ENCODE measurements at regions not wholly inside any gene's neighbourhood (a gene's known extent, or its start where the extent isn't known, plus 50 kb on each side); places are given as distances from the start of the nearest gene placed in this dataset.

DNA sequence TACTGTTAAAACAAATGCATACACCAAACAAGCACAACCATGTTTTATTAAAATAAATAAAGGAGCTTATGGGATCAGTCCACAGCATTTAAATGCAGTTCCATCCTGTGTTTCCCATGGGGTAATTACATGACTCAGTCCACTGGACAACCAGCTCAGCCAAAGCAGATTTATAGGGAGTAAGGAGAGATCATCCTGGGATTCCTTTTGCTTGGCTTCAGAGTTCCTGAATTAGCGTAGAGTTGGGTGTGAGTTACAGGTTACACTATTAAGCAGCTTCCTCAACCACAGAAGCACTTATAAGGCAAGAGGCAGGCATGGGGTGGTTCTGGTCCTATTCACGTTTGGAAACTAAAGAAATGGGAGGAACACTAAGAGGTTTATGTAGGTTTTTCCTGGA lies 381.1 kb upstream of the ACTBL2 start:
- FAIRE-seq = no peak
- TF ChIP-seq PAX5 (IDR thresholded peaks at IDR 0.05; ENCODE audit: insufficient read depth, low read length, severe bottlenecking) (no peak), POU2F2 (IDR thresholded peaks at IDR 0.05; ENCODE audit: low read depth, low read length) (no peak), POLR2A (IDR thresholded peaks at IDR 0.05; ENCODE audit: low read depth, low read length) (no peak), SPI1 (IDR thresholded peaks at IDR 0.05; ENCODE audit: low read depth, low read length) (no peak), TAF1 (IDR thresholded peaks at IDR 0.05; ENCODE audit: low read depth, low read length) (no peak), POLR2AphosphoS5 (IDR thresholded peaks at IDR 0.05; ENCODE audit: low read depth, low read length) (no peak)
- no peak for DNase-seq (ENCODE audit: insufficient read length, low spot score)

DNA sequence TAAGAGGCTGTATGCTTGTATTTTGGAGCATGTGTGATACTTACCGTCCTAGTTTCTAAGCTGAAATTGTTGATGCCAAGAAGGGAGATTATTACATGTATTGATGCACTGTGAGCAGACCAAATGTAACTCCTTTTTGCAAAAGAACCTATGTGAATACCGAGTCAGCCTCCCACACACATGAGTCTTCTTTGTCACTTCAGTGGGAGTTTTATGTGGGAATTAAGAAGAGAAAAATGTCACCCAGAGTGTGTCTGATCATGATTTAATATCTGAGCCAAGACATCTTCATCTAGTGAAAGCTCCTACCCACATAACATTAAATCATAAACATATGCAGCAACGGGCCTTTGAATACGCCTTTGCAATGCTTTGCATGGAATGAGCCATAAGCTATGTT lies 380.3 kb upstream of the ACTBL2 start:
- FAIRE-seq = no peak
- no peak for DNase-seq (ENCODE audit: insufficient read length, low spot score)
- TF ChIP-seq POU2F2 (IDR thresholded peaks at IDR 0.05; ENCODE audit: low read depth, low read length) (no peak), POLR2A (IDR thresholded peaks at IDR 0.05; ENCODE audit: low read depth, low read length) (no peak), TAF1 (IDR thresholded peaks at IDR 0.05; ENCODE audit: low read depth, low read length) (no peak), POLR2AphosphoS5 (IDR thresholded peaks at IDR 0.05; ENCODE audit: low read depth, low read length) (no peak)

DNA sequence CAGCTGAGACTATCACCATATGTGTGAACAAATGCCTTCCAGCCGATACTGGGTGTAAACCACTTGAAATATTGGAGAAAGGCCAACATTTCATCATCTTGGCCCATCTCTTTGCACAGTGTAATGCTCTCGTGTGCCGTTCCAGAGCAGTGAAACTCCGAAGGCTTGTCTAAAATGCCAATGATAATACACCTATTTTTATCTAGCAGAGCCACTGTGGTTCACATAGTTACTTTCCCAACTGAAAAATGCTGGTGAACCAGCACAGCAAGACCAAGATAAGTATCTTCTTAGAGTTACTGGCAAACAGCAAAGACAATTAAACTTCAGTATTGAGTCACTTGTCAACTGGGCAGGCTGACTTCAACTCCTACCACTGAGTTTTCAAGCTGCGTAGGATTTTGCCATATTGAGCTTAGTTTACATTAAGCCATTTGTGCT lies 379.9 kb upstream of the ACTBL2 start:
- no peak for DNase-seq (ENCODE audit: insufficient read length, low spot score)
- FAIRE-seq = no peak
- TF ChIP-seq POU2F2 (IDR thresholded peaks at IDR 0.05; ENCODE audit: low read depth, low read length) (no peak), POLR2A (IDR thresholded peaks at IDR 0.05; ENCODE audit: low read depth, low read length) (no peak), PAX5 (IDR thresholded peaks at IDR 0.05; ENCODE audit: insufficient read depth, low read length, severe bottlenecking) (no peak), POLR2AphosphoS5 (IDR thresholded peaks at IDR 0.05; ENCODE audit: low read depth, low read length) (no peak), SPI1 (IDR thresholded peaks at IDR 0.05; ENCODE audit: low read depth, low read length) (no peak), TAF1 (IDR thresholded peaks at IDR 0.05; ENCODE audit: low read depth, low read length) (no peak)

DNA sequence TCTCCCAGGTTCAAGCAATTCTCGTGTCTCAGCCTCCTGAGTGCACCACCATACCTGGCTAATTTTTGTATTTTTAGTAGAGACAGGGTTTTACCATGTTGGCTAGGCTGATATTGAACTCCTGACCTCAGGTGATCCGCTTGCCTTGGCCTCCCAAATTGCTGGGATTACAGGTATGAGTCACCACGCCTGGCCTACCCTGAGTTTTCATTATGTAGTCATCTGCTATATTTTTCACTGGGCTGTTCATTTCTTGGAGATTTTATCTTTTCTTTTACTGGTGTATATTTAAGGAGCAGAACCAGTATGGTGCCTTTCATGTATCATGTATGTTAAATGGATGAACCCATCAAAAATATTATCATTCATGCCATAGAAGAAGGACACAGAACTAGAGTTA lies 377.0 kb upstream of the ACTBL2 start:
- TF ChIP-seq POLR2AphosphoS5 (IDR thresholded peaks at IDR 0.05; ENCODE audit: low read depth, low read length) = no peak
- TF ChIP-seq POLR2A (IDR thresholded peaks at IDR 0.05; ENCODE audit: low read depth, low read length) = no peak
- TF ChIP-seq POU2F2 (IDR thresholded peaks at IDR 0.05; ENCODE audit: low read depth, low read length) = no peak
- DNase-seq (ENCODE audit: insufficient read length, low spot score) = no peak
- no peak for FAIRE-seq

DNA sequence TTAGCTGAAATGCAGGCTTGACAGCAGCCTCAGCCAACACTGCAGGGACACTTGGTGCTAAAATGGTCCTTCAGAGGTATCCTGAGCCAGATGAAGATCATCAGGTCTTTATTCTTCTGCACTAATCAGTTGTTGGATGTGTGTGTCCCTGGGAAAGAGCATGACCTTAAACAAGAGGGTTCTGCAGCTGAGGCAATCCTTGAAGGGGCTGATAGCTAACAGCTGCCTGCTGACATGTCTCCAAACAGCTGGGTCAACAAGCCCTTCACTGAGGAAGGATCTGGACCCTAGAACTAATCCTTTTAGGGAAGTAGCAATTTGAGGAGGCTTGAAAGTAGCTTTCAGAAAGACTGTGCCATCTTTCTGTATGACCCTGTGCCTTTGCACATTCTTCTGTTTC lies 376.3 kb upstream of the ACTBL2 start:
- DNase-seq (ENCODE audit: insufficient read length, low spot score) (no peak), FAIRE-seq (no peak)
- TF ChIP-seq TAF1 (IDR thresholded peaks at IDR 0.05; ENCODE audit: low read depth, low read length) = no peak

DNA sequence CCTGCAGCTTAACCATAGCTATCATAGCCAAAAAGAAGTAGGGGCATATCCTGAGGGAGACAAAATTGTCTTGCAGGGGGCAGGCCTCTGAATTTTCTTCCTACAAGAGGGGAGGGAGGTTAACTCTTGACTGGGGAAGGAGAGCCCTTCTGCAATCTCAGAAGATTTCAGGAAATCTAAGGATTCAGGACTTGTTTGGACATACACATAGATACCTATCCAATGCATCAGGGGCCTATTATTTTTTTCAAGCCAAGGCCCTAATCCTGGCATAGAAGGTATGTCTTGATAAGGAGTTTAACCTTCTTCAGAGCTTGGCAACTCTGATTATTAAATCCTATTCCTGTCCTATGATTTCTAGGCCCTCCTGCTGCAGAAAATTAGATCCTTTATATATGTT lies 375.1 kb upstream of the ACTBL2 start:
- TF ChIP-seq POLR2A (IDR thresholded peaks at IDR 0.05; ENCODE audit: low read depth, low read length) = no peak
- TF ChIP-seq POU2F2 (IDR thresholded peaks at IDR 0.05; ENCODE audit: low read depth, low read length) = no peak
- no peak for TF ChIP-seq TAF1 (IDR thresholded peaks at IDR 0.05; ENCODE audit: low read depth, low read length)
- TF ChIP-seq POLR2AphosphoS5 (IDR thresholded peaks at IDR 0.05; ENCODE audit: low read depth, low read length) = no peak
- TF ChIP-seq PAX5 (IDR thresholded peaks at IDR 0.05; ENCODE audit: insufficient read depth, low read length, severe bottlenecking) = no peak
- TF ChIP-seq SPI1 (IDR thresholded peaks at IDR 0.05; ENCODE audit: low read depth, low read length) = no peak
- DNase-seq (ENCODE audit: insufficient read length, low spot score) (no peak), FAIRE-seq (no peak)

DNA sequence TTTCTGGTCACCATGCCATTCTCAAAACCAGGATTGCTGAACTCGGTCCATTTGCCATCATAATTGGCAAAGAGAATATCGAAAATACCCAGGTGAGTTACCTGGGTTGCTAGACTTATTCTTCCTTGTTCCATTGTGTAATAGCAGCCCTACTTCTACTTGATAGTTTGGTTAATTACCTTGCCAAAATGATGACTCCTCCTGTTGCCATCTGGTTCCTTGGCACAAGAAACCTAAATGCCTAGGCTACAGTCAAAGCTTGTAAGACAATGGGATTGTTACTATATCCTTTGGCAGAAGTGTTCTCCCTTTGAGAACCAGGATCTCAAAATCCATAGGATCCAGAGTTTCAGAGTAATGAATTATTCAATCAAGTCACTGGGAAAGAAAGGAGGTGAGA lies 373.2 kb upstream of the ACTBL2 start:
- TF ChIP-seq TAF1 (IDR thresholded peaks at IDR 0.05; ENCODE audit: low read depth, low read length) (no peak), POLR2AphosphoS5 (IDR thresholded peaks at IDR 0.05; ENCODE audit: low read depth, low read length) (no peak), POLR2A (IDR thresholded peaks at IDR 0.05; ENCODE audit: low read depth, low read length) (no peak), POU2F2 (IDR thresholded peaks at IDR 0.05; ENCODE audit: low read depth, low read length) (no peak), SPI1 (IDR thresholded peaks at IDR 0.05; ENCODE audit: low read depth, low read length) (no peak), PAX5 (IDR thresholded peaks at IDR 0.05; ENCODE audit: insufficient read depth, low read length, severe bottlenecking) (no peak)
- DNase-seq (ENCODE audit: insufficient read length, low spot score) = no peak
- FAIRE-seq = no peak

DNA sequence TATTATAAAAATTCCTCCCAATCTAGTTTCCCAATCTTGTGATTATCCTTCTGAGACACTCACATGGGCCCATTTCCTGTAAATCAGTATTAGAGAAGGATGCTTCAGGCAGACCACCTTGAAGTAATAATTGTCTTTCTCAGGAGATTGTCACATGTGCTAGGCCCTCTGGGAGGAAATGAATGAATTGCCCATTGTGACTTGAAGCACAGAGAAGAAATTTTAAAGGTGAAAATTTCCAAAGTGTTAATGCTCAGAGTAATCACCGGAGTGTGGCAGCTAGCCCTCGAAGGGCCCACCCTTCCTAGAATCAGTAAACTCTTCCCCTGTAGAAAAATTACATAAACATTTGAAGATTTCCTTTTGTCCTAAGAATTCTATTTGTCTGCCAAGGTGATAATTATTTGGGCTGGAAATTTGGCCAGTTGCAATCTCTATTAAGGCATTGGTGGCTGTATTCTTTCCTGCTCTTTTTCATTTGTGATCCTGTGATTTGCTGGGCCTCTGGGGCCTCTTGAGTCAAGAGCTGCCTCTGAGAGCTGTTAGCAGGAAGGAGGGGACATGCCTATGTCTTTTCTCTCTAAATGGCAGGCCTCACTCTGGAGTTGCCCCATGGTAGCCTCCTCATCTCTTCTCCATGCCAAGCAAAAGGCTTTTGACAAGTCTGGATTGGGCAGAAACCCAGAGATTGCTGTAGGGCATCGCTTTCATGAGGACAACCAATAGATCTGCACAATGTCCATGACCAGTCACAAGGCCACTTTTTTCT lies 371.5 kb upstream of the ACTBL2 start:
- DNase-seq (ENCODE audit: insufficient read length, low spot score) (no peak), FAIRE-seq (no peak)
- TF ChIP-seq PAX5 (IDR thresholded peaks at IDR 0.05; ENCODE audit: insufficient read depth, low read length, severe bottlenecking) = no peak
- TF ChIP-seq POLR2AphosphoS5 (IDR thresholded peaks at IDR 0.05; ENCODE audit: low read depth, low read length) = no peak
- no peak for TF ChIP-seq SPI1 (IDR thresholded peaks at IDR 0.05; ENCODE audit: low read depth, low read length)
- TF ChIP-seq POLR2A (IDR thresholded peaks at IDR 0.05; ENCODE audit: low read depth, low read length) = no peak
- TF ChIP-seq TAF1 (IDR thresholded peaks at IDR 0.05; ENCODE audit: low read depth, low read length) = no peak

DNA sequence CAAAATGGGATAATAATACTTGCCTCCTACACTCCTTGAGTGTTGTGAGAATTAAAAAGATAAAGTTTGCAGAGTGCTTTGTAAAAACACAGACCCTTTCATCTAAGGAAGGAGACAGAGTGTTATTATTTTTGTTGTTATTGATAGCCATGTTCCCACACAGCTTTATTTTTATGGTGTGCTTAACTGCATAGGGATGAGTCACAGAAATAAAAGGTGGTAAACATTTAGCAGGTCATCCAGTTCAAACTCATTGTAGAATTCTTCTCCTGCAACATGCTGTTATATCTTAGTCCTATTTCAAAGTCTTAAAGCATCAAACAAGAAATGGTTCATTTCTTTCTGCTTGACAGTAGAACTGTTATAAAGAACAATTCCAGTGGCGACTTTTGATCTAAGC lies 367.5 kb upstream of the ACTBL2 start:
- FAIRE-seq = no peak
- TF ChIP-seq POLR2AphosphoS5 (IDR thresholded peaks at IDR 0.05; ENCODE audit: low read depth, low read length) (no peak), POLR2A (IDR thresholded peaks at IDR 0.05; ENCODE audit: low read depth, low read length) (no peak), TAF1 (IDR thresholded peaks at IDR 0.05; ENCODE audit: low read depth, low read length) (no peak), POU2F2 (IDR thresholded peaks at IDR 0.05; ENCODE audit: low read depth, low read length) (no peak), PAX5 (IDR thresholded peaks at IDR 0.05; ENCODE audit: insufficient read depth, low read length, severe bottlenecking) (no peak), SPI1 (IDR thresholded peaks at IDR 0.05; ENCODE audit: low read depth, low read length) (no peak)
- no peak for DNase-seq (ENCODE audit: insufficient read length, low spot score)

DNA sequence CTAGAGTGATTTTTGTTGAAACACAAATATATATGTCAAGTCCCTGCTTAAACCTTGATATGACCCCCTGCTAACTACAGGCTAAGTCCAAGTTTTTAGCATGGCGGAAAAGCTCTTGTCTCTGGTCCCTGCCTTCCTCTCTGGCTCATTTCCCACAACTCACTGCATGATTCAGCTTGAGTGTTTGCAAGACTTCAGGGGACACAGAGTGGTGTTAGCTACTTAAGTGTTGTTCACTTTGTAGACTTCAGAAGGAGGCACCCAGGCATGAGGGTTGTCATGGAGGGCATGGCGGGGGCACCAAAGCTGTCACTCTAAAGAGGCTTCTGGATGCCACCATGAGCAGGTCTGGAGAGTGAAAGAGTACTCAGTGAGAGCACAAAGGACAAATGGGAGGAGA lies 362.4 kb upstream of the ACTBL2 start:
- TF ChIP-seq PAX5 (IDR thresholded peaks at IDR 0.05; ENCODE audit: insufficient read depth, low read length, severe bottlenecking) = no peak
- TF ChIP-seq SPI1 (IDR thresholded peaks at IDR 0.05; ENCODE audit: low read depth, low read length) = no peak
- no peak for TF ChIP-seq POU2F2 (IDR thresholded peaks at IDR 0.05; ENCODE audit: low read depth, low read length)
- TF ChIP-seq POLR2A (IDR thresholded peaks at IDR 0.05; ENCODE audit: low read depth, low read length) = no peak
- FAIRE-seq (no peak), DNase-seq (ENCODE audit: insufficient read length, low spot score) (no peak)
